ENCODE measurements at regions not wholly inside any gene's neighbourhood (a gene's known extent, or its start where the extent isn't known, plus 50 kb on each side); places are given as distances from the start of the nearest gene placed in this dataset.

GRCh38 chr1:229986737-229987337 is 80.2 kb upstream of the GALNT2 start:
- no peak for TF ChIP-seq YY1 (IDR thresholded peaks at IDR 0.05; ENCODE audit: insufficient read depth, insufficient read length)
- no peak for TF ChIP-seq ZNF274 (IDR thresholded peaks at IDR 0.05; ENCODE audit: low read depth, low read length)

Data from NT2/D1 (cell line).